NCI-H1092 (cell line): ENCODE measurements at regions not wholly inside any gene's neighbourhood (a gene's known extent, or its start where the extent isn't known, plus 50 kb on each side); places are given as distances from the start of the nearest gene placed in this dataset.
A peak's percentile ranks its signal among the peaks of the same experiment; 100 is the strongest.

Source experiments
- DNase-seq: peaks from one replicate; lab custom pipeline; 2025; lab: John Stamatoyannopoulos, UW

DNA sequence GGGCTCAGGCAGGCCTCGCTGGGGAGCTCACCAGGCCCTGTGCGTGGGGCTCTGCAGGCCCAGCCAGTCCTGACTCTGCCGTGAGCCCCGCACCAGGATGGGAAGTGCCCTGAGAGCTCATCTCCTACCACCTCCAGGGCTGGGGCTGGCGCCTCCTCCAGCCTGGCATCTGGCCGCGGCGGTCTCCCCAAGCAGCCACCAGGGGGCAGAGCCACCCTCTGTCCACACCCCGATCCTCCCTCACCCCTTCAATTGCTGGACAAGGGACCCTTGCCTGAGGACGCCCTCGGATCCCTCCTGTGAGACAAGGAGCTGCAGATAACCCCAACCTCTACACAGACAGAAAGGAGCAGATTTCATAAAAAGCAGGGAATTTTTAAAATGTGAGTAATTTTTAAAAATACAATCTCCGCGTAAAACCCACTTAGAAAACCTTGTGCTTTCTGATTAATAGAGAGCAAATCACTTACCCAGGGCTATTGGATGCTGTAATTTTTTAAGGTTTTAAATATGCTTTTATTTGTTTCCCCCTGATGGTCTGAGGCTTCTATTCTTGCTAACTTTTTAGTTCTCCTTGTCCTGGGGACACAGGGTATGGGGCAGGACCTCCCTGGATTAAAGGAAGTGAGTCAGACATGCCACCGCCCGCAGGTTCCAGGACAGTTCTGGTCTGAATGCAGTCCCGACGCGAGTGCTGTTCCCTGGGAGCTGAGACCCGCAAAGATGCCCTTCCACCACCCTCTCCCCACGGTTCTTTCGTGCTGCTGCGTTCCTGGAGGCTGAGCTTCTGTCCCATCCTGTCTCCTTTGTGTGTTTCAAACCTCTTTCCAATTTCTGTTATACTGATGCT, 52.3 kb upstream of the CHRNA7 start:
- peak; percentile 12 for DNase-seq
